Myocyte (in vitro differentiated cells): ENCODE measurements at regions not wholly inside any gene's neighbourhood (a gene's known extent, or its start where the extent isn't known, plus 50 kb on each side); places are given as distances from the start of the nearest gene placed in this dataset.
"Not testable (repeated sequence)": the region's sequence is repeated elsewhere in the genome, so short reads cannot be mapped to it uniquely, and the experiment has no call there.

Experiments used
- DNase-seq: peaks from one replicate; pipeline ENCODE4 v3.0.0-alpha.2; 2012; ENCODE audit warnings: low read depth

GRCh38 chr2:182477774-182478173 is 50.9 kb upstream of the PDE1A start:
- DNase-seq: no peak

GRCh38 chr2:182481676-182482075 is 54.8 kb upstream of the PDE1A start:
- DNase-seq: no peak

GRCh38 chr2:182482511-182482910 is 55.7 kb upstream of the PDE1A start:
- DNase-seq: no peak

GRCh38 chr2:182496596-182496995 is 69.8 kb upstream of the PDE1A start:
- DNase-seq: no peak

GRCh38 chr2:182499706-182500470 is 73.1 kb upstream of the PDE1A start:
- peak; percentile 21 for DNase-seq

GRCh38 chr2:182503886-182504285 is 77.0 kb upstream of the PDE1A start:
- DNase-seq: no peak

- peak; percentile 41 for DNase-seq
These were observed 78.1 kb upstream of the PDE1A start for GRCh38 chr2:182504903-182505302.

GRCh38 chr2:182506606-182507005 is 79.8 kb upstream of the PDE1A start:
- DNase-seq: peak; percentile 68

- DNase-seq: not testable (repeated sequence)
These were observed 81.7 kb upstream of the PDE1A start for GRCh38 chr2:182508583-182508982.

- no peak for DNase-seq
These were observed 82.4 kb upstream of the PDE1A start for GRCh38 chr2:182509216-182509615.

- no peak for DNase-seq
These were observed 94.9 kb upstream of the PDE1A start for GRCh38 chr2:182521453-182522404.

- DNase-seq: peak; percentile 14
These were observed 95.6 kb upstream of the PDE1A start for GRCh38 chr2:182522405-182522896.

- DNase-seq: no peak
These were observed 96.2 kb upstream of the PDE1A start for GRCh38 chr2:182522972-182523473.

GRCh38 chr2:182530636-182531035 is 103.8 kb upstream of the PDE1A start:
- DNase-seq: no peak

GRCh38 chr2:182540252-182540651 is 113.4 kb upstream of the PDE1A start:
- no peak for DNase-seq

GRCh38 chr2:182541268-182541667 is 114.4 kb upstream of the PDE1A start:
- no peak for DNase-seq

GRCh38 chr2:182542501-182543258 is 115.8 kb upstream of the PDE1A start:
- DNase-seq: peak; percentile 66

- no peak for DNase-seq
These were observed 117.1 kb upstream of the PDE1A start for GRCh38 chr2:182543741-182544525.

GRCh38 chr2:182545420-182546167 is 118.8 kb upstream of the PDE1A start:
- DNase-seq: no peak
